ENCODE measurements at regions not wholly inside any gene's neighbourhood (a gene's known extent, or its start where the extent isn't known, plus 50 kb on each side); places are given as distances from the start of the nearest gene placed in this dataset.

DNA sequence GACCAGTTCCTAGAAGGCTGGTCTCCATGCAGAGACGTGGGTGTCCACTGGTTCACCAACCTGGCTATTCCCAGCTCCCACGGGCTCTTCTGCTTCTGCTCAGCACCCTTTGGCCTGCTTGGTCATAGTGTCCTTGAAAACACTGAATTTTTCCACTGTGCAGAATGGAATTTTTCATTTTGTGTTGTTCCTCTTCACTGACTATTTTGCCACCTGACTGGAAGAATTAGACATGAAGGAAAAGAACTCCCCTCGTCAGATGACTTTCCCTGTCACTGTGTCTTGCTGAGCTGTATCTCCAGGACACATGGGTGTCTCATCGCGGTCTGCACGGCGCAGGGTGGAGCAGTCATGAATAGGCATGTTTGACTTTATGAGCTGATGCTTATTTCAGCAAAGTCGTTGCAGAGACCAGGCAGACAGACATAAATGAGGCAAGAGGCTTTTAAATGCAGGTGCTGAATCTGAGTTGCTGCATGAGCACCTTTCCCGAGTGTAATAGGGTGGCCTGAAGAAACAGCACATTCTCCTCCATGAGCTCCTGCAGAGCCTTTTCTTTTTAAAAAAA, 50.2 kb upstream of the SEMA4D start:
- TF ChIP-seq, protein P1, sequence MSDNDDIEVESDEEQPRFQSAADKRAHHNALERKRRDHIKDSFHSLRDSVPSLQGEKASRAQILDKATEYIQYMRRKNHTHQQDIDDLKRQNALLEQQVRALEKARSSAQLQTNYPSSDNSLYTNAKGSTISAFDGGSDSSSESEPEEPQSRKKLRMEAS (IDR thresholded peaks at IDR 0.05; ENCODE audit: insufficient read depth, insufficient read length): no peak
- no peak for TF ChIP-seq POLR2AphosphoS5 (IDR thresholded peaks at IDR 0.05; ENCODE audit: insufficient read depth, low read depth, low read length)
- TF ChIP-seq MYC (IDR thresholded peaks at IDR 0.05; ENCODE audit: low read depth, low read length): no peak
- TF ChIP-seq GATA2 (IDR thresholded peaks at IDR 0.05; ENCODE audit: insufficient read depth, insufficient read length, low read depth, low read length): no peak
- no peak for TF ChIP-seq EZH2 (IDR thresholded peaks at IDR 0.05; ENCODE audit: borderline replicate concordance, low read depth, low read length, severe bottlenecking)
- TF ChIP-seq FOS (IDR thresholded peaks at IDR 0.05; ENCODE audit: borderline replicate concordance, insufficient read depth, low read length): no peak
- no peak for TF ChIP-seq JUN (IDR thresholded peaks at IDR 0.05; ENCODE audit: borderline replicate concordance, insufficient read depth, insufficient read length, low read depth)
- TF ChIP-seq POLR2A (IDR thresholded peaks at IDR 0.05; ENCODE audit: low read depth, low read length): no peak
- TF ChIP-seq, protein P2, sequence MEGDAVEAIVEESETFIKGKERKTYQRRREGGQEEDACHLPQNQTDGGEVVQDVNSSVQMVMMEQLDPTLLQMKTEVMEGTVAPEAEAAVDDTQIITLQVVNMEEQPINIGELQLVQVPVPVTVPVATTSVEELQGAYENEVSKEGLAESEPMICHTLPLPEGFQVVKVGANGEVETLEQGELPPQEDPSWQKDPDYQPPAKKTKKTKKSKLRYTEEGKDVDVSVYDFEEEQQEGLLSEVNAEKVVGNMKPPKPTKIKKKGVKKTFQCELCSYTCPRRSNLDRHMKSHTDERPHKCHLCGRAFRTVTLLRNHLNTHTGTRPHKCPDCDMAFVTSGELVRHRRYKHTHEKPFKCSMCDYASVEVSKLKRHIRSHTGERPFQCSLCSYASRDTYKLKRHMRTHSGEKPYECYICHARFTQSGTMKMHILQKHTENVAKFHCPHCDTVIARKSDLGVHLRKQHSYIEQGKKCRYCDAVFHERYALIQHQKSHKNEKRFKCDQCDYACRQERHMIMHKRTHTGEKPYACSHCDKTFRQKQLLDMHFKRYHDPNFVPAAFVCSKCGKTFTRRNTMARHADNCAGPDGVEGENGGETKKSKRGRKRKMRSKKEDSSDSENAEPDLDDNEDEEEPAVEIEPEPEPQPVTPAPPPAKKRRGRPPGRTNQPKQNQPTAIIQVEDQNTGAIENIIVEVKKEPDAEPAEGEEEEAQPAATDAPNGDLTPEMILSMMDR (IDR thresholded peaks at IDR 0.05; ENCODE audit: extremely low read depth in 1 of 2, insufficient read depth in 1 of 2, low read depth in 1 of 2, low read length in 2 of 2): no peak

More for the DNA sequence above, 50.2 kb upstream of the SEMA4D start:
- H2AFZ ChIP-seq (ENCODE audit: low read depth, low read length): no peak overlapping the region
- H3K27ac ChIP-seq (ENCODE audit: insufficient read depth, low read depth, low read length): no peak overlapping the region
- BruUV-seq (replicated peaks): no TSS peak
- no peaks in the 10 kb centered on the region for H3K79me2 ChIP-seq (ENCODE audit: control insufficient read depth, insufficient read depth, low read length)
- no peaks in the 10 kb centered on the region for H3K4me1 ChIP-seq (ENCODE audit: control insufficient read depth, extremely low read depth, insufficient read depth, low read length)
- H3K27me3 ChIP-seq (ENCODE audit: control insufficient read depth in 2 of 2, insufficient read depth in 2 of 2, low read length in 2 of 2): peaks cover 0 to 4% of the 10 kb centered on the region in 2 experiments
- CTCF ChIA-PET: interaction anchor here (0.8 to 3.7 kb wide), 65 partner anchors 8 to 395 kb away, joined by 3 to 62 read pairs (median 6); partner anchors contain the start of genes GADD45G and SECISBP2
- H3K9me1 ChIP-seq (replicated peaks; ENCODE audit: control insufficient read depth, extremely low read depth, insufficient read depth, low read length): no peaks in the 10 kb centered on the region
- FAIRE-seq: no peak
- intact Hi-C loops (cut with micrococcal nuclease): loop anchor here (2.0 to 5.0 kb wide), 4 partner anchors 69 to 1596 kb away; no protein-coding TSS in a partner anchor
- H3K4me2 ChIP-seq (ENCODE audit: insufficient read depth, low read length): no peak overlapping the region
- H3K4me3 ChIP-seq (replicated peaks in 1 of 3; ENCODE audit: insufficient read depth in 1 of 3, low read depth in 1 of 3, low read length in 3 of 3): no peak overlapping the region
- H3K9me3 ChIP-seq (replicated peaks; ENCODE audit: control insufficient read depth, insufficient read depth, low read length): no peaks in the 10 kb centered on the region
- no peaks in the 10 kb centered on the region for H3K36me3 ChIP-seq (ENCODE audit: control insufficient read depth in 2 of 2, extremely low read depth in 1 of 2, insufficient read depth in 2 of 2, low read length in 2 of 2)
- H3K9ac ChIP-seq (replicated peaks; ENCODE audit: extremely low read depth, insufficient read depth, low read length): no peak overlapping the region
- no peak for DNase-seq (ENCODE audit: low read depth, low spot score)
- dilution Hi-C loops (cut with MboI; ENCODE audit: extremely low pct_ligation_motif_present, low sequenced_read_pairs): no loop called here
- H4K20me1 ChIP-seq (replicated peaks; ENCODE audit: control insufficient read depth, extremely low read depth, insufficient read depth, low read length): peaks cover 2% of the 10 kb centered on the region
- POLR2A ChIA-PET: interaction anchor here (0.6 to 1.0 kb wide), 2 partner anchors 221 to 229 kb away, joined by 3 to 4 read pairs; partner anchors contain the start of gene SECISBP2

All from endothelial cell of umbilical vein (primary cell).